WTC11 (cell line): ENCODE measurements at regions not wholly inside any gene's neighbourhood (a gene's known extent, or its start where the extent isn't known, plus 50 kb on each side); places are given as distances from the start of the nearest gene placed in this dataset.

Experiments
- ATAC-seq: fragments of 200-7000 bp; cut with Tn5 transposase; 2 replicates; pipeline ENCODE4 v1.10.0; 2021; ENCODE audit warnings: mild to moderate bottlenecking, moderate library complexity
- CTCF ChIA-PET: fragments of 300-600 bp; sonication (Branson Sonifier 250); formaldehyde crosslinking; loops from one replicate; lab custom pipeline; 2021; ENCODE audit warnings: antibody characterized with exemption; lab: Charles Lee
- POLR2A ChIA-PET: fragments of 350-600 bp; sonication (Branson Sonifier 250); formaldehyde crosslinking; loops from one replicate; lab custom pipeline; 2021; ENCODE audit warnings: antibody characterized with exemption; lab: Charles Lee
- DNase-seq: peaks from one replicate; pipeline ENCODE4 v3.0.0; 2021; ENCODE audit warnings: low spot score
- H3K27ac Mint-ChIP-seq: 2 replicates; pipeline ENCODE4 v1.8.0; 2021; ENCODE audit warnings: mixed read lengths
- H3K27me3 Mint-ChIP-seq: 2 replicates; pipeline ENCODE4 v1.8.0; 2021; ENCODE audit warnings: low read depth, mild to moderate bottlenecking, moderate library complexity, mixed read lengths
- H3K36me3 Mint-ChIP-seq: 2 replicates; pipeline ENCODE4 v1.8.0; 2021; ENCODE audit warnings: mixed read lengths
- H3K4me1 Mint-ChIP-seq: 2 replicates; pipeline ENCODE4 v1.8.0; 2022; ENCODE audit warnings: mixed read lengths
- H3K4me3 Mint-ChIP-seq: 2 replicates; pipeline ENCODE4 v1.8.0; 2021; ENCODE audit warnings: mild to moderate bottlenecking, moderate library complexity, mixed read lengths
- H3K9me3 Mint-ChIP-seq: 2 replicates; pipeline ENCODE4 v1.8.0; 2021; ENCODE audit warnings: mixed read lengths
- FOXP4 ChIP-seq: sonication (generic); formaldehyde crosslinking; IDR thresholded peaks from 2 replicates; pipeline ENCODE4 v1.8.0; 2022; ENCODE audit warnings: mild to moderate bottlenecking, missing genetic modification reagents
- HMGA2 ChIP-seq: fragments of 250-450 bp; sonication (Bioruptor Pico); IDR thresholded peaks from 2 replicates; pipeline ENCODE4 v1.4.0; 2021; ENCODE audit warnings: mild to moderate bottlenecking, moderate library complexity
- HMGXB4 ChIP-seq: sonication (generic); formaldehyde crosslinking; IDR thresholded peaks from 2 replicates; pipeline ENCODE4 v1.8.1; 2023; ENCODE audit warnings: mild to moderate bottlenecking, moderate library complexity, missing genetic modification reagents
- MYBL2 ChIP-seq: sonication (generic); formaldehyde crosslinking; IDR thresholded peaks from 2 replicates; pipeline ENCODE4 v1.8.1; 2023; ENCODE audit warnings: mild to moderate bottlenecking, moderate library complexity, missing genetic modification reagents
- NFE2L1 ChIP-seq: sonication (generic); formaldehyde crosslinking; IDR thresholded peaks from 2 replicates; pipeline ENCODE4 v1.8.1; 2023; ENCODE audit warnings: missing genetic modification reagents
- NR2C2 ChIP-seq: sonication (generic); formaldehyde crosslinking; IDR thresholded peaks from 2 replicates; pipeline ENCODE4 v1.8.0; 2022; ENCODE audit warnings: mild to moderate bottlenecking, missing genetic modification reagents
- OVOL2 ChIP-seq: fragments of 250-450 bp; sonication (Bioruptor Pico); IDR thresholded peaks from 2 replicates; pipeline ENCODE4 v1.9.0; 2021; ENCODE audit warnings: mild to moderate bottlenecking, borderline replicate concordance
- PRDM15 ChIP-seq: sonication (generic); formaldehyde crosslinking; IDR thresholded peaks from 2 replicates; pipeline ENCODE4 v1.8.0; 2022; ENCODE audit warnings: missing genetic modification reagents
- SMAD3 ChIP-seq: sonication (generic); formaldehyde crosslinking; IDR thresholded peaks from 2 replicates; pipeline ENCODE4 v1.8.0; 2022; ENCODE audit warnings: missing genetic modification reagents, mild to moderate bottlenecking, borderline replicate concordance
- SP1 ChIP-seq: sonication (generic); formaldehyde crosslinking; conservative IDR thresholded peaks from 2 replicates; pipeline ENCODE4 v1.8.1; 2022; ENCODE audit warnings: missing genetic modification reagents
- TEAD1 ChIP-seq: sonication (generic); formaldehyde crosslinking; IDR thresholded peaks from 2 replicates; pipeline ENCODE4 v1.8.0; 2022; ENCODE audit warnings: mild to moderate bottlenecking, missing genetic modification reagents
- ZNF219 ChIP-seq: sonication (generic); formaldehyde crosslinking; IDR thresholded peaks from 2 replicates; pipeline ENCODE4 v1.8.0; 2023; ENCODE audit warnings: missing genetic modification reagents, mild to moderate bottlenecking, borderline replicate concordance
- ZNF263 ChIP-seq: sonication (generic); formaldehyde crosslinking; IDR thresholded peaks from 2 replicates; pipeline ENCODE4 v1.8.1; 2022; ENCODE audit warnings: low read depth, mild to moderate bottlenecking, moderate library complexity, missing genetic modification reagents
- ZNF396 ChIP-seq: fragments of 250-450 bp; sonication (Bioruptor Pico); IDR thresholded peaks from 2 replicates; pipeline ENCODE4 v1.8.0; 2021; ENCODE audit warnings: mild to moderate bottlenecking, moderate library complexity, borderline replicate concordance
- ZNF423 ChIP-seq: fragments of 250-450 bp; sonication (Bioruptor Pico); IDR thresholded peaks from 2 replicates; pipeline ENCODE4 v2.1.2; 2022; ENCODE audit warnings: mild to moderate bottlenecking, moderate library complexity
- TF ChIP-seq, protein P1 (sequence below): fragments of 250-450 bp; sonication (Bioruptor Pico); conservative IDR thresholded peaks from 2 replicates; pipeline ENCODE4 v1.9.0; 2021; ENCODE audit warnings: mild to moderate bottlenecking
- TF ChIP-seq, protein P2 (sequence below): sonication (generic); formaldehyde crosslinking; IDR thresholded peaks from 2 replicates; pipeline ENCODE4 v1.8.1; 2023; ENCODE audit warnings: mild to moderate bottlenecking, missing genetic modification reagents
- TF ChIP-seq, protein P3 (sequence below): fragments of 250-450 bp; sonication (Bioruptor Pico); IDR thresholded peaks from 2 replicates; pipeline ENCODE4 v1.9.0; 2021; ENCODE audit warnings: moderate library complexity, mild to moderate bottlenecking, inconsistent platforms, borderline replicate concordance
- TF ChIP-seq, protein P4 (sequence below): fragments of 250-450 bp; sonication (Bioruptor Pico); IDR thresholded peaks from 2 replicates; pipeline ENCODE4 v1.9.0; 2021; ENCODE audit warnings: mild to moderate bottlenecking
- TF ChIP-seq, protein P5 (sequence below): sonication (generic); formaldehyde crosslinking; IDR thresholded peaks from 2 replicates; pipeline ENCODE4 v1.8.0; 2023; ENCODE audit warnings: mild to moderate bottlenecking, missing genetic modification reagents

DNA sequence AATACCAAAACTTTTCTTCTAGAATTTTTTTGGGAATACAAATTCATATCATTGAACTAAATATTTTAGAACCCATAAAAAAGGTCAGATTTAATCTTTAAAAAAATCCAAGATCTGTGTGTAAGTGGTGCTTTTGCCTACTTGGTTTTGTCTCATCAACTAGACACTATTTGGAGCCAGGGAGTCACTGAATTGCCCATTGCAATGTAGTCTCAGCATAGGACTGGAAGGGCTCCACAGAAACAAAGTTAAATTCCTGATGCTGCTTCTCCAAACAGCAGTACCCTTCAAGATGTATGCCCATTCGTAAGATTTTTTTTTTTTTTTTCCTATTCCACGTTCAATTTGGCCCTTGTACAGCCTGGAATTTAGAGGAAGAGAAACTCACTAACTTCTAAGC, 208.0 kb upstream of the MPDZ start (continued):
- TF ChIP-seq, protein P1, sequence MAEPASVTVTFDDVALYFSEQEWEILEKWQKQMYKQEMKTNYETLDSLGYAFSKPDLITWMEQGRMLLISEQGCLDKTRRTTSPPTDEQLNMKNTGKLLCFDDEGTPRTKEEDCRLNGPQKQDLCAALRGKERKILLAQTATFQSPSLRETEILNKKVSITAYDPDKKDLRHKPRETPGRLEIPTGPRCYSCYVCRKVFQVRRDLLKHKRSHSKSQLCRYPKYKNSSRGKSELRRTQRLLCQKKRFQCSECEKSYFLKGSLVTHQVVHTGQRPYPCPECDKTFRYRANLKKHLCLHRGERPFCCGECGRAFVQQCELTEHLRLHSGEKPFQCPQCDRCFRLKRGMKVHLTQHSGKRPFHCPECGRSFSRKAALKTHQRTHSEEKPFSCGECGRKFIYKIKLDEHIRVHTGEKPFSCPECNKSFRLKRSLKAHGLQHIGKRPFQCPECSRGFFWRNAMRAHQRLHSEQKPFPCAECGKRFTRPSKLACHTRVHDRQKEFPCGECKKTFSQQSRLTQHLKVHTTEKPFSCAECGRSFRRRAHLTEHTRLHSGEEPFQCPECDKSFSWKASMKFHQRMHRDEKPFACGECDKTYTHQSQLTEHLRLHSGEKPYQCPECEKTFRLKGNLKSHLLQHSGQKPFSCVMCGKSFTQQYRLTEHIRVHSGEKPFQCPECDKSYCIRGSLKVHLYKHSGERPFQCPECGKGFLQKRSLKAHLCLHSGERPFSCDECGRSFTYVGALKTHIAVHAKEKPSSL (CRISPR knock-in tag): no peak
- TF ChIP-seq OVOL2: no peak

- Mint-ChIP-seq H3K4me3 (no peak overlapping the region), H3K9me3 (peaks cover 13% of the 10 kb centered on the region), H3K27ac (no peak overlapping the region), H3K4me1 (peaks cover 51% of the 10 kb centered on the region), H3K27me3 (no peaks in the 10 kb centered on the region), H3K36me3 (no peaks in the 10 kb centered on the region)
- CTCF ChIA-PET: no interaction called here
- POLR2A ChIA-PET: no interaction called here
- no peak for ATAC-seq
- DNase-seq: no peak
- TF ChIP-seq, protein P2, sequence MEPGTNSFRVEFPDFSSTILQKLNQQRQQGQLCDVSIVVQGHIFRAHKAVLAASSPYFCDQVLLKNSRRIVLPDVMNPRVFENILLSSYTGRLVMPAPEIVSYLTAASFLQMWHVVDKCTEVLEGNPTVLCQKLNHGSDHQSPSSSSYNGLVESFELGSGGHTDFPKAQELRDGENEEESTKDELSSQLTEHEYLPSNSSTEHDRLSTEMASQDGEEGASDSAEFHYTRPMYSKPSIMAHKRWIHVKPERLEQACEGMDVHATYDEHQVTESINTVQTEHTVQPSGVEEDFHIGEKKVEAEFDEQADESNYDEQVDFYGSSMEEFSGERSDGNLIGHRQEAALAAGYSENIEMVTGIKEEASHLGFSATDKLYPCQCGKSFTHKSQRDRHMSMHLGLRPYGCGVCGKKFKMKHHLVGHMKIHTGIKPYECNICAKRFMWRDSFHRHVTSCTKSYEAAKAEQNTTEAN (CRISPR knock-in tag): no peak
- TF ChIP-seq HMGA2 (CRISPR knock-in tag): no peak
- no peak for TF ChIP-seq SMAD3
- TF ChIP-seq, protein P3, sequence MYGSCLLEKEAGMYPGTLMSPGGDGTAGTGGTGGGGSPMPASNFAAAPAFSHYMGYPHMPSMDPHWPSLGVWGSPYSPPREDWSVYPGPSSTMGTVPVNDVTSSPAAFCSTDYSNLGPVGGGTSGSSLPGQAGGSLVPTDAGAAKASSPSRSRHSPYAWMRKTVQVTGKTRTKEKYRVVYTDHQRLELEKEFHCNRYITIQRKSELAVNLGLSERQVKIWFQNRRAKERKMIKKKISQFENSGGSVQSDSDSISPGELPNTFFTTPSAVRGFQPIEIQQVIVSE: no peak
- no peak for TF ChIP-seq ZNF423 (CRISPR knock-in tag)
- no peak for TF ChIP-seq NFE2L1
- no peak for TF ChIP-seq NR2C2 (CRISPR knock-in tag)
- TF ChIP-seq, protein P4, sequence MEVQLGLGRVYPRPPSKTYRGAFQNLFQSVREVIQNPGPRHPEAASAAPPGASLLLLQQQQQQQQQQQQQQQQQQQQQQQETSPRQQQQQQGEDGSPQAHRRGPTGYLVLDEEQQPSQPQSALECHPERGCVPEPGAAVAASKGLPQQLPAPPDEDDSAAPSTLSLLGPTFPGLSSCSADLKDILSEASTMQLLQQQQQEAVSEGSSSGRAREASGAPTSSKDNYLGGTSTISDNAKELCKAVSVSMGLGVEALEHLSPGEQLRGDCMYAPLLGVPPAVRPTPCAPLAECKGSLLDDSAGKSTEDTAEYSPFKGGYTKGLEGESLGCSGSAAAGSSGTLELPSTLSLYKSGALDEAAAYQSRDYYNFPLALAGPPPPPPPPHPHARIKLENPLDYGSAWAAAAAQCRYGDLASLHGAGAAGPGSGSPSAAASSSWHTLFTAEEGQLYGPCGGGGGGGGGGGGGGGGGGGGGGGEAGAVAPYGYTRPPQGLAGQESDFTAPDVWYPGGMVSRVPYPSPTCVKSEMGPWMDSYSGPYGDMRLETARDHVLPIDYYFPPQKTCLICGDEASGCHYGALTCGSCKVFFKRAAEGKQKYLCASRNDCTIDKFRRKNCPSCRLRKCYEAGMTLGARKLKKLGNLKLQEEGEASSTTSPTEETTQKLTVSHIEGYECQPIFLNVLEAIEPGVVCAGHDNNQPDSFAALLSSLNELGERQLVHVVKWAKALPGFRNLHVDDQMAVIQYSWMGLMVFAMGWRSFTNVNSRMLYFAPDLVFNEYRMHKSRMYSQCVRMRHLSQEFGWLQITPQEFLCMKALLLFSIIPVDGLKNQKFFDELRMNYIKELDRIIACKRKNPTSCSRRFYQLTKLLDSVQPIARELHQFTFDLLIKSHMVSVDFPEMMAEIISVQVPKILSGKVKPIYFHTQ: no peak
- TF ChIP-seq HMGXB4 (CRISPR knock-in tag): no peak
- TF ChIP-seq, protein P5, sequence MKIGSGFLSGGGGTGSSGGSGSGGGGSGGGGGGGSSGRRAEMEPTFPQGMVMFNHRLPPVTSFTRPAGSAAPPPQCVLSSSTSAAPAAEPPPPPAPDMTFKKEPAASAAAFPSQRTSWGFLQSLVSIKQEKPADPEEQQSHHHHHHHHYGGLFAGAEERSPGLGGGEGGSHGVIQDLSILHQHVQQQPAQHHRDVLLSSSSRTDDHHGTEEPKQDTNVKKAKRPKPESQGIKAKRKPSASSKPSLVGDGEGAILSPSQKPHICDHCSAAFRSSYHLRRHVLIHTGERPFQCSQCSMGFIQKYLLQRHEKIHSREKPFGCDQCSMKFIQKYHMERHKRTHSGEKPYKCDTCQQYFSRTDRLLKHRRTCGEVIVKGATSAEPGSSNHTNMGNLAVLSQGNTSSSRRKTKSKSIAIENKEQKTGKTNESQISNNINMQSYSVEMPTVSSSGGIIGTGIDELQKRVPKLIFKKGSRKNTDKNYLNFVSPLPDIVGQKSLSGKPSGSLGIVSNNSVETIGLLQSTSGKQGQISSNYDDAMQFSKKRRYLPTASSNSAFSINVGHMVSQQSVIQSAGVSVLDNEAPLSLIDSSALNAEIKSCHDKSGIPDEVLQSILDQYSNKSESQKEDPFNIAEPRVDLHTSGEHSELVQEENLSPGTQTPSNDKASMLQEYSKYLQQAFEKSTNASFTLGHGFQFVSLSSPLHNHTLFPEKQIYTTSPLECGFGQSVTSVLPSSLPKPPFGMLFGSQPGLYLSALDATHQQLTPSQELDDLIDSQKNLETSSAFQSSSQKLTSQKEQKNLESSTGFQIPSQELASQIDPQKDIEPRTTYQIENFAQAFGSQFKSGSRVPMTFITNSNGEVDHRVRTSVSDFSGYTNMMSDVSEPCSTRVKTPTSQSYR (CRISPR knock-in tag): no peak
- no peak for TF ChIP-seq MYBL2 (CRISPR knock-in tag)
- no peak for TF ChIP-seq FOXP4 (CRISPR knock-in tag)
- no peak for TF ChIP-seq ZNF396
- no peak for TF ChIP-seq ZNF263 (CRISPR knock-in tag)
- no peak for TF ChIP-seq SP1 (CRISPR knock-in tag)
- TF ChIP-seq TEAD1 (CRISPR knock-in tag): no peak
- no peak for TF ChIP-seq ZNF219 (CRISPR knock-in tag)
- no peak for TF ChIP-seq PRDM15
These were observed 207.6 kb upstream of the MPDZ start for GRCh38 chr9:13487071-13487470.
